ENCODE measurements at regions not wholly inside any gene's neighbourhood (a gene's known extent, or its start where the extent isn't known, plus 50 kb on each side); places are given as distances from the start of the nearest gene placed in this dataset.
"Not testable (repeated sequence)": the region's sequence is repeated elsewhere in the genome, so short reads cannot be mapped to it uniquely, and the experiment has no call there.

DNA sequence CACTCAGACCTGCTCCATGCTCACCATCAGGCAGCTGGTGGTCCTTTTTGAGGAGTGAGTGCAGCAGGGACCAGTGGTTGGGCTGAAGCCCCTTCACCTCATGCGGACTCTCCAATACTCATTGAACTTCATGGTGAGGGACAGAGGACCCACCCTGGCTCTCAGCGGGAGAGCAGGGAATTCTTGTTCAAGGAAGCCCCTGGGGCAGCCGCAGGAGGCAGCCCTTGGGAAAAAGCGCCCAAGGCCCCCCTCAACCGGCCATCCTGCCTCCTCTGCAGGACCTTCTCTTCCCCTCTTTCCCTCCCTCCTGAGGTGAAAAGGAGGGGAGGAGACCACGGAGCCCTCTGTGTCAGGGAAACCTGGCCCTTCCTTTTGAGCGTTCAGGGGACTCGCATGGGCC is 4510.9 kb upstream of the OR11H1 start:
- not testable (repeated sequence) for H3K27me3 Mint-ChIP-seq; H3K36me3 Mint-ChIP-seq; H3K4me1 Mint-ChIP-seq (ENCODE audit: low read depth in 2 of 2); H3K27ac Mint-ChIP-seq; H3K4me3 Mint-ChIP-seq; DNase-seq (ENCODE audit: low spot score); H3K9me3 Mint-ChIP-seq
- ATAC-seq: peak; percentile 25 to 56

DNA sequence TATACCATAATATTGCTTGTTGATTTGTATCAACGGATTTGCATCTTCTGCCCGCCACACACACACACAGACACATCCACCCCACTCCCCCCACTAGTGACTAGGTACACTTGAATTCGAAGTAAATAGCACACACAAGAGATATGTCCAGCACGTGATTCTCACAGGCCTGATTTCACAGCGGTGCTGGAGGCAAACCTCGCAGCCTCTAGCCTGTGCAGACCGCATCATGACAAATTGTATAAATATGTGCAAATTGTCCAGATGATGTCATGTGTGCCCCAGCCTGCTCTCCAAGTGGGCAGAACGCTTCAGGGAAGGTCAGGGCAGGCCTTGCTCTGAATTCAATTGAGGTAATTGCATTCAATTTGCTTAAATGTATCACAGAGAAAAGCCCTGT is 4507.5 kb upstream of the OR11H1 start:
- H3K27ac Mint-ChIP-seq; H3K27me3 Mint-ChIP-seq; H3K4me1 Mint-ChIP-seq (ENCODE audit: low read depth in 2 of 2); H3K4me3 Mint-ChIP-seq; DNase-seq (ENCODE audit: low spot score); H3K36me3 Mint-ChIP-seq: not testable (repeated sequence)
- ATAC-seq: peak; percentile 22 to 41
- peaks cover 11% of the 10 kb centered on the region for H3K9me3 Mint-ChIP-seq

DNA sequence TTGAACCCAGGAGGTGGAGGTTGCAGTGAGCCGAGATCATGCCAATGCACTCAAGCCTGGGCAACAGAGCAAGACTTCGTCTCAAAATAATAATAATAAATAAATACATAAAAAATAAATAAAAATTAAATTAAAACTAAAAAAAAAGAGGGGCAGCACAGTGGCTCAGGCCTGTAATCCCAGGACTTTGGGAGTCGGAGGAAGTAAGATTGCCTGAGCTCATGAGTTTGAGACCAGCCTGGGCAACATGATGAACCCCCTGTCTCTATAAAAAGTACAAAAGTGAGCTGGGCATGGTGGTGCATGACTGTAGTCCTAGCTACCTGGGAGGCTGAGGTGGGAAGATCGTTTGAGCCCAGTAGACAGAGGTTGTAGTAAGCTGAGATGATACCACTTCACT is 4501.5 kb upstream of the OR11H1 start:
- not testable (repeated sequence) for H3K27me3 Mint-ChIP-seq; ATAC-seq; H3K4me1 Mint-ChIP-seq (ENCODE audit: low read depth in 2 of 2); H3K4me3 Mint-ChIP-seq; DNase-seq (ENCODE audit: low spot score); H3K27ac Mint-ChIP-seq
- peaks cover 15% of the 10 kb centered on the region for H3K36me3 Mint-ChIP-seq
- peaks cover 25% of the 10 kb centered on the region for H3K9me3 Mint-ChIP-seq

DNA sequence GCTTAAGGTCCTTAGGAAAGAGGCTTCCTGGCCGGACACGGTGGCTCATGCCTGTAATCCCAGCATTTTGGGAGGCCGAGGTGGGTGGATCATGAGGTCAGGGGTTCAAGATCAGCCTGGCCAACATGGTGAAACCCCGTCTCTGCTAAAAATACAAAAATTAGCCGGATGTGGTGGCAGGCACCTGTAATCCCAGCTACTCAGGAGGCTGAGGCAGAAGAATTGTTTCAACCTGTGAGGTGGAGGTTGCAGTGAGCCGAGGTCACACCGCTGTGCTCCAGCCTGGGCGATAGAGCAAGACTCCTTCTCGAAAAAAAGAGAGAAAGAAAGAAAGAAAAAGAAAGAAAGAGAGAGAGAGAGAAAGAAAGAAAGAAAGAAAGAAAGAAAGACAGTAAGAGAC is 4500.9 kb upstream of the OR11H1 start:
- H3K27ac Mint-ChIP-seq; ATAC-seq; H3K4me1 Mint-ChIP-seq (ENCODE audit: low read depth in 2 of 2); H3K4me3 Mint-ChIP-seq; DNase-seq (ENCODE audit: low spot score); H3K27me3 Mint-ChIP-seq: not testable (repeated sequence)
- peaks cover 31% of the 10 kb centered on the region for H3K9me3 Mint-ChIP-seq
- H3K36me3 Mint-ChIP-seq: peaks cover 20% of the 10 kb centered on the region

DNA sequence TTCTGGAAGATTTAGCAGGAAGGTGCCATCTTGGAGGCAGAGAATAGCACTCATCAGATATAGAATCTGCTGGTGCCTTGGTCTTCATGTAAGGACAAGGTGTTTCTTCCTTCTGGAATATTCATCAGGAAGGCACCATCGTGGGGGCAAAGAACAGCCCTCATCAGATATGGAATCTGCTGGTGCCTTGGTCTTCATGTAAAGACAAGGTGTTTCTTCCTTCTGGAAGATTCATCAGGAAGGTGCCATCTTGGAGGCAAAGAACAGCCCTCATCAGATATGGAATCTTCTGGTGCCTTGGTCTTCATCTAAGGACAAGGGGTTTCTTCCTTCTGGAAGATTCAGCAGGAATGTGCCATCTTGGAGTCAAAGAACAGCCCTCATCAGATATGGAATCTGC is 4500.5 kb upstream of the OR11H1 start:
- H3K27me3 Mint-ChIP-seq; H3K4me1 Mint-ChIP-seq (ENCODE audit: low read depth in 2 of 2); H3K27ac Mint-ChIP-seq; ATAC-seq; DNase-seq (ENCODE audit: low spot score); H3K4me3 Mint-ChIP-seq: not testable (repeated sequence)
- H3K36me3 Mint-ChIP-seq: peaks cover 22% of the 10 kb centered on the region
- peaks cover 31% of the 10 kb centered on the region for H3K9me3 Mint-ChIP-seq

DNA sequence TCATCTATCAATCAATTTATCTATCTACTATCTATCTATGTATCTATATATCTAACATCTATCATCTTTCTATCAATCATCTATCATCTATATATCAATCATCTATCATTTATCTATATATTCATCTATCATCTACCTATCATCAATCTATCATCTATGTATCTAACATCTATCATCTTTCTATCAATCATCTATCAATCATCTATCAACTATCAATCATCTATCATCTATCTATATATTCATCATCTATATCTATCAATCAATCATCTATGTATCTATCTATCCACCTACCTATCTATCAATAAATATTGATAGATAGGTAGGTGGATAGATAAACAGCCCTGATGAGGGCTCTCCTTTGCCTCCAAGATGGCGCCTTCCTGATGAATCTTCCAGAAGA is 4499.8 kb upstream of the OR11H1 start:
- not testable (repeated sequence) for H3K4me1 Mint-ChIP-seq (ENCODE audit: low read depth in 2 of 2); H3K4me3 Mint-ChIP-seq; H3K27me3 Mint-ChIP-seq; ATAC-seq; DNase-seq (ENCODE audit: low spot score); H3K27ac Mint-ChIP-seq
- peaks cover 28% of the 10 kb centered on the region for H3K9me3 Mint-ChIP-seq
- peaks cover 22% of the 10 kb centered on the region for H3K36me3 Mint-ChIP-seq

DNA sequence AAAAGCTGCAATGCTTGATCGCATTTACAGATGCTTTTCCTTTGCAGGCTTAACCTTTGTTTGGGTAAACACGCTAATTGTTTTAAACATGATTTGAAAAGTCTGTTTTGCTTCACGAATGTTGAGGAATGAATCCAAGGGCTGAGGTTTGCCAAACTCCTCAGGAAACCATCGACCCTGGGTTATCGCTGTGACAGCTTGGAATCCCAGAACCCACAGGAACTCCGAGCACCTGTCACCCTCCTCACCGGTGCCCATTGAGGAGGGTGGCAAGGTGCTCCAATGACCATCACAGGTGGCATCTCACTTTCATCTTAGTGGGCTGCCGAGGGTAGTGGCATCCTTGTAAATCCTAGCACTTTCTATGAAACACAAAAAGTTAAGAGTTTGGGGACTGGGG is 4498.5 kb upstream of the OR11H1 start:
- peak in 1 of 2 donors; percentile 25 for ATAC-seq
- H3K27ac Mint-ChIP-seq; DNase-seq (ENCODE audit: low spot score); H3K27me3 Mint-ChIP-seq; H3K4me1 Mint-ChIP-seq (ENCODE audit: low read depth in 2 of 2); H3K4me3 Mint-ChIP-seq: not testable (repeated sequence)
- Mint-ChIP-seq H3K9me3 (peaks cover 24% of the 10 kb centered on the region), H3K36me3 (peaks cover 27% of the 10 kb centered on the region)

DNA sequence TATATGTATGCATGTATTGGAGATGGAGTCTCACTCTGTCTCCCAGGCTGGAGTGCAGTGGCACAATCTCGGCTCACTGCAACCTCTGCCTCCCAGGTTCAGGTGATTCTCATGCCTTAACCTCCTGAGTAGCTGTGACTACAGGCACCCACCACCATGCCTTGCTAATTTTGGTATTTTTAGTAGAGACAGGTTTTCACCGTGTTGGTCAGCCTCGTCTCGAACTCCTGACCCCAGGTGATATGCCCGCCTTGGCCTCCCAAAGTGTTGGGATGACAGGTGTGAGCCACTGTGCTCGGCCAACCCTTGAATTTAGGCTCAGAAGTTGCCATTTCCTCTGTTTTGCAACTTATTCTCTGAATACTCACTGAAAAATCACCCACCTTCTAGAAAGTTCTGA is 4498.0 kb upstream of the OR11H1 start:
- peaks cover 29% of the 10 kb centered on the region for H3K9me3 Mint-ChIP-seq
- not testable (repeated sequence) for H3K27ac Mint-ChIP-seq; DNase-seq (ENCODE audit: low spot score); H3K4me1 Mint-ChIP-seq (ENCODE audit: low read depth in 2 of 2); ATAC-seq; H3K27me3 Mint-ChIP-seq; H3K4me3 Mint-ChIP-seq
- peaks cover 32% of the 10 kb centered on the region for H3K36me3 Mint-ChIP-seq

DNA sequence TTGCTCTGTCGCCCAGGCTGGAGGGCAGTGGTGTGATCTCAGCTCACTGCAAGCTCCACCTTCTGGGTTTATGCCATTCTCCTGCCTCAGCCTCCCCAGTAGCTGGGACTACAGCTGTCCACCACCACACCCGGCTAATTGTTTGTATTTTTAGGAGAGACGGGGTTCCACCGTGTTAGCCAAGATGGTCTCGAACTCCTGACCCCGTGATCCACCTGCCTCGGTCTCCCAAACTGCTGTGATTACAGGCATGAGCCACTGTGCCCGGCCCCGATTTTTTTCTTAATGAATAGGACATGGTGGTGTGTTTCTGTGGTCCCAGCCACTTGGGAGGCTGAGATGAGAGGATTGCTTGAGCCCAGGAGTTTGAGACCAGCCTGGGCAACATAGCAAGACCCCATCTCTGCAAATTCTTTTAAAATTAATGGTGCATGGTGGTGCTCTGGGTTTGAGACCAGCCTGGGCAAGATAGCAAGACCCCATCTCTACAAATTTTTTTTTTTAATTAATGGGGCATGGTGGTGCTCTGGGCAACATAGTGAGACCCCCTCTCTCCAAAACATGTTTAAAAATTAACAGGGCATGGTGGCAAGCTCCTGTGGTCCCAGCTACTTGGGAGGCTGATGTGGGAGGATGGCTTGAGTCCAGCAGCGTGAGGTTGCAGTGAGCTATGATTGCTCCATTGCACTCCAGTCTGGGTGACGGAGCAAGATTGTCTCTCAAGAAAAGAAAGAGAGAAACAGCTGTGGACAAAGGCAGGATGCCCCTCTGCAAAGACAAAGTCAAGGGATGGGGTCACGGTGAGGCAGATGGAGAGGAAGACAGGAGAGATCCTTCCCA is 4497.2 kb upstream of the OR11H1 start:
- not testable (repeated sequence) for DNase-seq (ENCODE audit: low spot score); H3K27me3 Mint-ChIP-seq

DNA sequence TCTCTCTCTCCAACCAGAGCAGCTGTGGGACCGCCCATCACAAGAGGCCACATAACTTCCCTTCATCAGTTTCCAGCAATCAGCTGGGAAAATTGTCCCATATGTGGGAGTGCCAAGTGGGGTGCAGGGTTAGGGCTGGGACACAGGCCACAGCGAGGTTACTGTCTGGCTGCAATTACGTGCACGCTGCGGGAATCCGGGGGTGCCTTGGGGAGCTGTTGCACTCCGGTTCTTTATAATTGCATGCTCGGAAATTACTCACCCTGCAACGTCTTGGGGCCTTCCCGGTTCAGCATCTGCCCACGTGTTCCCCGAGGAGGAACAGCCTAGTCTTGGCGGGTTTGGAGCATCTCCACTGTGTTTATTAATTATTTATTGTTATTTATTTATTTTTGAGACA is 4495.9 kb upstream of the OR11H1 start:
- not testable (repeated sequence) for H3K27me3 Mint-ChIP-seq; DNase-seq (ENCODE audit: low spot score); H3K4me3 Mint-ChIP-seq; H3K4me1 Mint-ChIP-seq (ENCODE audit: low read depth in 2 of 2); H3K27ac Mint-ChIP-seq
- H3K9me3 Mint-ChIP-seq: peaks cover 34% of the 10 kb centered on the region
- peaks cover 40% of the 10 kb centered on the region for H3K36me3 Mint-ChIP-seq
- peak in 1 of 2 donors; percentile 26 for ATAC-seq

More for the DNA sequence above, 4497.2 kb upstream of the OR11H1 start:
- Mint-ChIP-seq H3K9me3 (peaks cover 29% of the 10 kb centered on the region), H3K36me3 (peaks cover 34% of the 10 kb centered on the region)
- not testable (repeated sequence) for H3K4me1 Mint-ChIP-seq (ENCODE audit: low read depth in 2 of 2); H3K4me3 Mint-ChIP-seq; H3K27ac Mint-ChIP-seq; ATAC-seq

DNA sequence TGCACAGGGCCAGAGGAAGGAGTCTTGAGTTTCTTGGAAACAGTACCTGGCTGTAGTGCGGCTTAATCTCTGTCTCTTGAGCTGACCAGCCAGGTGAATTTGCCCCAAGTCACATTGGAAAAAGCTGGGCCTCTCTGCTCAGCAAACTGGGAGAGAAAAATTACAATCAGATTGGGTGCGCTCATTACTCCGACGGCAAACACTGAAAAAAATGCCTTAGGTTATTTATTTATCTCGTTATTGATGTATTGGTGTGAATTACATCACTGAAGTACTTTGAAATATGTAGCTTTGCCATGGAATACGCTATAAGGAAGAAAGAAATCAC is 4493.4 kb upstream of the OR11H1 start:
- ATAC-seq; H3K27me3 Mint-ChIP-seq; H3K4me1 Mint-ChIP-seq (ENCODE audit: low read depth in 2 of 2); H3K4me3 Mint-ChIP-seq; DNase-seq (ENCODE audit: low spot score); H3K27ac Mint-ChIP-seq: not testable (repeated sequence)
- H3K9me3 Mint-ChIP-seq: peaks cover 35% of the 10 kb centered on the region
- peaks cover 47% of the 10 kb centered on the region for H3K36me3 Mint-ChIP-seq

DNA sequence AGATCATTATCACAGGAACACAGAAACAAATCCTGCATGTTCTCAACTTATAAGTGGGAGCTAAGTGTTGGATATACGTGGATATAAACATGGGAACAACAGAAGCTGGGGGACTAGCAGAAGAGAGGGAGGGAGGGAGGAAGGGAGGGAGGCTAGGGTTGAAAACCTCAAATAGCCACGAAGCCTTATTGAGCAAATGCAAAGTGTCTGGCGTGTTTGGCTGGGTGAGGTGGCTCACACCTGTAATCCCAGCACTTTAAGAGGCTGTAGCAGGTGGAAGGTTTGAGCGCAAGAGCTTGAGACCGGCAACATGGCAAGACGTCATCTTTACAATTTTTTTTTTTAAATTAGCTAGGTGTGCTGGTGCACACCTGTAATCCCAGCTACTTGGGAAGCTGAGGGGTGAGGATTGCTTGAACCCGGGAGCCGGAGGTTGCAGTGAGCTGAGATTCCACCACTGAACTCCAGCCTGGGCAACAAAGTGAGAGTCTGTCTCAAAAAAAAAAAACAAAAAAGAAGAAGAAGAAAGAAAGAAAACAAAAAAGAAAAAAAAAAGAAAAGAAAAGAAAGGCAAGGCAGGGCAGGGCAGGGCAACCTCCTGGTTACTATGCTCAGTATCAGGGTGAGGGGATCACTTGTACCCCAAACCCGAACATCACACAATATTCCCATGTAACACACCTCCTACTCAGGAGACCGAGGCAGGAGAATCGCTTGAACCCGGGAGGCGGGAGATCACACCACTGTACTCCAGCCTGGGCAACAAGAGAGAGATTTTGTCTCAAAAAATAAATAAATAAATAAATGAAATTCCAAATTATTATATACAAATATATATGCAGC is 4492.7 kb upstream of the OR11H1 start:
- ATAC-seq: peak in 1 of 2 donors; percentile 22
- not testable (repeated sequence) for DNase-seq (ENCODE audit: low spot score); H3K27me3 Mint-ChIP-seq; H3K4me1 Mint-ChIP-seq (ENCODE audit: low read depth in 2 of 2); H3K4me3 Mint-ChIP-seq; H3K27ac Mint-ChIP-seq
- peaks cover 46% of the 10 kb centered on the region for H3K36me3 Mint-ChIP-seq
- H3K9me3 Mint-ChIP-seq: peaks cover 34% of the 10 kb centered on the region

DNA sequence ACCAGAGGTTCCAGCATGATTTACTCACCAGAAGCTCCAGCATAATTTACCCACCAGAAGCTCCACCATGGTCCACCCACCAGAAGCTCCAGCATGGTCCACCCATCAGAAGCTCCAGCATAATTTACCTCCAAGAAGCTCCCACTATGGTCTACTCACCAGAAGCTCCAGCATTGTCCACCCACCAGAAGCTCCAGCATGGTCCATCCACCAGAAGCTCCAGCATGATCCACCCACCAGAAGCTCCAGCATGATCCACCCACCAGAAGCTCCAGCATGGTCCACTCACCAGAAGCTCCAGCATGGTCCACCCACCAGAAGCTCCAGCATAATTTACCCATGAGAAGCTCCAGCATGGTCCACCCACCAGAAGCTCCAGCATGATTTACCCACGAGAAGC is 4490.7 kb upstream of the OR11H1 start:
- H3K27ac Mint-ChIP-seq: not testable (repeated sequence)

DNA sequence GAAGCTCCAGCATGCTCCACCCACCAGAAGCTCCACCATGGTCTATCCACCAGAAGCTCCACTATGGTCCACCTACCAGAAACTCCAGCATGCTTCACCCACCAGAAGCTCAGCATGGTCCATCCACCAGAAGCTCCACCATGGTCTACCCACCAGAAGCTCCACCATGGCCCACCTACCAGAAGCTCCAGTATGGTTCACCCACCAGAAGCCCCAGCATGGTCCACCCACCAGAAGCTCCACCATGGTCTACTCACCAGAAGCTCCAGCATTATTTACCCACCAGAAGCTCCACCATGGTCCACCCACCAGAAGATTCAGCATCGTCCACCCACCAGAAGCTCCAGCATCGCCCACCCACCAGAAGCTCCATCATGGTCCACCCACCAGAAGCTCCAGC is 4490.2 kb upstream of the OR11H1 start:
- DNase-seq (ENCODE audit: low spot score); H3K4me1 Mint-ChIP-seq (ENCODE audit: low read depth in 2 of 2); H3K27me3 Mint-ChIP-seq; H3K27ac Mint-ChIP-seq; H3K4me3 Mint-ChIP-seq; ATAC-seq: not testable (repeated sequence)
- peaks cover 50% of the 10 kb centered on the region for H3K36me3 Mint-ChIP-seq
- H3K9me3 Mint-ChIP-seq: peaks cover 40% of the 10 kb centered on the region

More for the DNA sequence above, 4490.7 kb upstream of the OR11H1 start:
- H3K4me1 Mint-ChIP-seq (ENCODE audit: low read depth in 2 of 2); DNase-seq (ENCODE audit: low spot score); H3K4me3 Mint-ChIP-seq; ATAC-seq; H3K27me3 Mint-ChIP-seq: not testable (repeated sequence)
- Mint-ChIP-seq H3K9me3 (peaks cover 40% of the 10 kb centered on the region), H3K36me3 (peaks cover 49% of the 10 kb centered on the region)

Measured in natural killer cell treated with Interleukin-12 subunit alpha and Interleukin-12 subunit beta and Interleukin-15 and Interleukin-18, amount 100 ng/mL, for 72 hours (primary cell).